Liver (tissue), 8 donors: ENCODE measurements at regions not wholly inside any gene's neighbourhood (a gene's known extent, or its start where the extent isn't known, plus 50 kb on each side); places are given as distances from the start of the nearest gene placed in this dataset.

Experiments used
- DNase-seq: peaks from one replicate; pipeline ENCODE4 v3.0.0-alpha.2; 2017; ENCODE audit warnings: low spot score
- H3K27ac ChIP-seq, 2 donors: one replicate each; pipeline ENCODE4 v1.7.0; 2013; ENCODE audit warnings: inconsistent platforms in 2 of 2, low read length in 2 of 2, control low read depth in 1 of 2, low read depth in 1 of 2, mild to moderate bottlenecking in 1 of 2
- H3K27me3 ChIP-seq, 4 donors: one replicate each; pipeline versions ENCODE4 v1.6.1 to v1.7.0; 2013; ENCODE audit warnings: low read length in 3 of 4, inconsistent platforms in 1 of 4, mild to moderate bottlenecking in 1 of 4, moderate library complexity in 1 of 4; ENCODE audit not compliant: control insufficient read depth in 4 of 4, insufficient read depth in 4 of 4
- H3K36me3 ChIP-seq, 4 donors: one replicate each; pipeline versions ENCODE4 v1.6.1 to v1.7.0; 2013; ENCODE audit warnings: low read length in 3 of 4, mild to moderate bottlenecking in 3 of 4, low read depth in 1 of 4, moderate library complexity in 1 of 4; ENCODE audit not compliant: control insufficient read depth in 4 of 4, insufficient read depth in 3 of 4
- H3K4me1 ChIP-seq, 4 donors: one replicate each; pipeline versions ENCODE4 v1.6.1 to v1.7.0; 2013; ENCODE audit warnings: low read length in 3 of 4, mild to moderate bottlenecking in 3 of 4, moderate library complexity in 1 of 4; ENCODE audit not compliant: control insufficient read depth in 4 of 4, insufficient read depth in 4 of 4
- H3K4me3 ChIP-seq, 3 donors: one replicate each; pipeline versions ENCODE4 v1.6.1 to v1.7.0; 2013; ENCODE audit warnings: low read length in 3 of 3, control low read depth in 1 of 3, low read depth in 1 of 3, mild to moderate bottlenecking in 1 of 3
- H3K9ac ChIP-seq, 2 donors: one replicate each; pipeline ENCODE4 v1.7.0; 2013; ENCODE audit warnings: low read length in 2 of 2, mild to moderate bottlenecking in 2 of 2, moderate library complexity in 2 of 2, control low read depth in 1 of 2, low read depth in 1 of 2
- H3K9me3 ChIP-seq, 4 donors: one replicate each; pipeline versions ENCODE4 v1.6.1 to v1.7.0; 2013; ENCODE audit warnings: low read length in 3 of 4; ENCODE audit not compliant: control insufficient read depth in 4 of 4
- ATF3 ChIP-seq: IDR thresholded peaks from 2 replicates; pipeline ENCODE4 v1.6.1; 2016; ENCODE audit warnings: antibody characterized with exemption
- CTCF ChIP-seq: fragments of 150-350 bp; IDR thresholded peaks from 2 replicates; pipeline ENCODE4 v1.5.1; 2017; ENCODE audit warnings: improper control_type of control experiment, low read depth, low read length; ENCODE audit not compliant: missing input control
- EGR1 ChIP-seq, 2 donors: IDR thresholded peaks; 2 replicates each; pipeline ENCODE4 v1.6.1; 2016 to 2018; ENCODE audit warnings: antibody characterized with exemption in 2 of 2, low read depth in 2 of 2
- FOXA1 ChIP-seq: IDR thresholded peaks from 2 replicates; pipeline ENCODE4 v1.6.1; 2016; ENCODE audit warnings: antibody characterized with exemption
- FOXA2 ChIP-seq: IDR thresholded peaks from 2 replicates; pipeline ENCODE4 v1.6.1; 2016; ENCODE audit warnings: antibody characterized with exemption
- GABPA ChIP-seq, 2 donors: IDR thresholded peaks in 1 of 2; conservative IDR thresholded peaks in 1 of 2; 2 replicates each; pipeline ENCODE4 v1.6.1; 2016; ENCODE audit warnings: antibody characterized with exemption in 2 of 2, mild to moderate bottlenecking in 1 of 2, moderate library complexity in 1 of 2
- HNF4A ChIP-seq, 2 donors: conservative IDR thresholded peaks; 2 replicates each; pipeline ENCODE4 v1.6.1; 2016; ENCODE audit warnings: antibody characterized with exemption in 2 of 2, mild to moderate bottlenecking in 2 of 2
- HNF4G ChIP-seq: IDR thresholded peaks from 2 replicates; pipeline ENCODE4 v1.6.1; 2016; ENCODE audit warnings: antibody characterized with exemption
- JUND ChIP-seq, 2 donors: IDR thresholded peaks; 2 replicates each; pipeline ENCODE4 v1.6.1; 2016; ENCODE audit warnings: antibody characterized with exemption in 2 of 2
- MAX ChIP-seq: IDR thresholded peaks from 2 replicates; pipeline ENCODE4 v1.6.1; 2016; ENCODE audit warnings: antibody characterized with exemption
- NR2F2 ChIP-seq: IDR thresholded peaks from 2 replicates; pipeline ENCODE4 v1.6.1; 2016; ENCODE audit warnings: antibody characterized with exemption
- RAD21 ChIP-seq, 2 donors: IDR thresholded peaks; 2 replicates each; pipeline ENCODE4 v1.6.1; 2016; ENCODE audit warnings: antibody characterized with exemption in 2 of 2, mild to moderate bottlenecking in 2 of 2
- REST ChIP-seq: IDR thresholded peaks from 2 replicates; pipeline ENCODE4 v1.6.1; 2016; ENCODE audit warnings: antibody characterized with exemption, mild to moderate bottlenecking
- RXRA ChIP-seq, 2 donors: IDR thresholded peaks; 2 replicates each; pipeline ENCODE4 v1.6.1; 2017 to 2018; ENCODE audit warnings: antibody characterized with exemption in 2 of 2, mild to moderate bottlenecking in 1 of 2
- SP1 ChIP-seq: IDR thresholded peaks from 2 replicates; pipeline ENCODE4 v1.6.1; 2018; ENCODE audit warnings: antibody characterized with exemption, mild to moderate bottlenecking
- TAF1 ChIP-seq: conservative IDR thresholded peaks from 2 replicates; pipeline ENCODE4 v1.6.1; 2016; ENCODE audit warnings: antibody characterized with exemption, mild to moderate bottlenecking
- YY1 ChIP-seq: IDR thresholded peaks from 2 replicates; pipeline ENCODE4 v1.6.1; 2016; ENCODE audit warnings: antibody characterized with exemption, mild to moderate bottlenecking
- ZBTB33 ChIP-seq: IDR thresholded peaks from 2 replicates; pipeline ENCODE4 v1.6.1; 2016; ENCODE audit warnings: antibody characterized with exemption
- WGBS: extraction: QIAGEN DNeasy Blood & Tissue Kit; methylation state at CpG from one replicate; pipeline ENCODE4 v1.1.7; 2013; 5-methylcytosine and 5-hydroxymethylcytosine counted together
- donor health status: healthy.
- donor health status: healthy.
- donor health status: healthy.
- donor health status: healthy.
- donor health status: healthy.

- 82% methylated on average over 11 of the region's 11 CpGs for WGBS
- peak overlapping the region; percentile 92 to 97 for H3K27ac ChIP-seq
- TF ChIP-seq REST (no peak), ZBTB33 (no peak), CTCF (no peak), TAF1 (no peak), FOXA1 (no peak), MAX (no peak), RXRA (IDR thresholded peaks at IDR 0.05) (no peak), GABPA (IDR thresholded peaks at IDR 0.05 in 1 of 2, conservative IDR thresholded peaks at IDR 0.05 in 1 of 2) (no peak), SP1 (no peak), FOXA2 (no peak), HNF4G (no peak), ATF3 (no peak), HNF4A (conservative IDR thresholded peaks at IDR 0.05) (no peak), RAD21 (IDR thresholded peaks at IDR 0.05) (no peak), JUND (IDR thresholded peaks at IDR 0.05) (no peak), NR2F2 (no peak), EGR1 (IDR thresholded peaks at IDR 0.05; ENCODE audit: low read depth in 2 of 2) (no peak), YY1 (no peak)
- no peak overlapping the region for H3K4me3 ChIP-seq
- H3K27me3 ChIP-seq, result no peaks in the 10 kb centered on the region
- no peak overlapping the region for H3K9ac ChIP-seq
- DNase-seq, result no peak
- peaks cover 17 to 60% (median 43%) of the 10 kb centered on the region in 4 donors for H3K4me1 ChIP-seq
- H3K9me3 ChIP-seq, result no peaks in the 10 kb centered on the region
- H3K36me3 ChIP-seq, result no peaks in the 10 kb centered on the region
Measured at GRCh38 chr11:69971741-69972140, 106.4 kb upstream of the ANO1 start.
